GM19043 (cell line): ENCODE measurements at regions not wholly inside any gene's neighbourhood (a gene's known extent, or its start where the extent isn't known, plus 50 kb on each side); places are given as distances from the start of the nearest gene placed in this dataset.
A peak's percentile ranks its signal among the peaks of the same experiment; 100 is the strongest.

ENCODE experiments used
- ATAC-seq: cut with Tn5 transposase; IDR thresholded peaks from one replicate; pipeline ENCODE4 v1.9.1; 2021; ENCODE audit warnings: low read depth; ENCODE audit not compliant: unreplicated experiment

DNA sequence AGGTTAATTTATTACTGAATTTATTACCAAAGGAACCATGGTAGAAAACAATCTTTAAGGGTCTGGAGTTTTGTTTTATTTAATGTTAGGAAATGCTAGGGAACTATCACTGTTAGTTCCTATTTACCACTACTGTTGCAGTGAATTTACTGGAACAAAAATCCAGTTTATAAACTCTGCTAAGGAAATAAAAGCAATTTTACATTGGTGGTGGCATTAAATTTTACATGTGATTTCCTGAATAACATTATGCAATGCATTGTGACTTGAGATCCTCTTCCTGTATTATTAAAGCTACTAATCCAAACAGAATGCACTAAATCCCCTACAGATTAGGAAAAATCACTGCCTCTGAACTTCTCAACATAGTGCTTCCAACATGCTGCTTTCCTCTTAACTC, 599.5 kb upstream of the PTGER4 start:
- no peak for ATAC-seq

DNA sequence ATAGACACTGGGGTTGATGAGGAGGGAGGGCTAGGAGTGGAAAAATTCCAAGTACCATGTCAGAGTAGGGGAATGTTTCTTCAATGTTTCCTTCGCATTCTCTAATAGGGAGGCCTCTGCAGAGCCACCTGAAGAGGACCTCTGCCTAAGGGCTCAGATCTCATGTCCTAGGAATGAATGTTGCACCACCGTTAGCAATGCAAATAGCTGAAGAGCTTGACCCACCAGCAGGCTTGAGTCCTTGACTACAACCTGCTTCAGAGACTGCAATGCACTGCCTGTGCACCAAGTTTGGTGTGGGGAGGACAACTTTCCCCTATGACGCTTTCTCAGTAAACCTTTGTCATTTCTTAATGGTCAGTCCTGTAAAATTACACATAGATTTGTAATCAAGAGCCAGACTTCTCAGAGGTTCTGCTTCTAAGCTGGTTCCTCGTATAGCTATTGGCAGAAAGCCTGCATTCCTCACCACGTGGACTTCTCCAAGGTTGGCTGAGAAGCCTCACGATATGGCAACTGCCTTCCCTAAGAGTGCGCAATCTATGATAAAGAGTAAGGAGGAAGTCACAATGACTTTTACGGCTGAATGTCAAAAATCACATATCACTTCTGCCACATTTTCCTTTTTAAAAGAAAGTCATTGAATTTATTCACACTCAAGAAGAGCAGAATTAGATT, 600.7 kb upstream of the PTGER4 start:
- no peak for ATAC-seq

DNA sequence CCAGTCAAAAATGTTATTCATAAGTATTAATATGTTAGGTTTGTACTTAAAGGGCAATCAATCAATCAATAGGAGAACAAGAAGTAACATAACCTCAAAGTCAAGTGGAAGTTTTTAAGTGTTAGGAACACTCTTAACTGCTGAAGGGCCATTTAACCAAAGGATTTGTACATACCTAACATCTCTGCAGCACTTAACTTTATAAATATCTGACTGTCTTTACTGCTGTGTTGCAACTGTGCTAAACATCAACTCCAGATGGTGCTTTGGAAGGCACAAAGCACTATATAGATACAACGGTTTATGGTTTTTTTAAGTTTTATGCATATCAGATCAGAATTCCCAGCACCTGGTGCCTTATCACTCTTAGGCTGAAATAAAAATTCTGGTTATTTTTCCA, 604.9 kb upstream of the PTGER4 start:
- no peak for ATAC-seq

DNA sequence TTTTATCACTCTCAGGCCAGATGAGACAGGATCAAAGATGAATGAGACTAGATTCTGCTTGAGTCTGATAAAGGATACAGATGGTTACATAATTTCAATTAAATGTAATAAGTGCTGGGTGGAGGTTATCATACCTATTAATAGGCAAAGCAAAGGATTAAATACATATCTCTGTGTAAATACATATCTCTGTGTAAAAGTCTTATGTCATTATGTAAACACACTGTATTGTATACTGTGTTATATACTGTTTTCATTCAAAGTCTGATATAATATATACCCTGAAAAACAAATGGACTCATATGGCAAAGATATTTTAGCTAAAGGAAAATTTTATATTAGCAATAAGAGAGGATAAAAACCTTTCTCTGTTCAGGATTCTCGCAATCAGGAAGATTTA, 605.8 kb upstream of the PTGER4 start:
- no peak for ATAC-seq

DNA sequence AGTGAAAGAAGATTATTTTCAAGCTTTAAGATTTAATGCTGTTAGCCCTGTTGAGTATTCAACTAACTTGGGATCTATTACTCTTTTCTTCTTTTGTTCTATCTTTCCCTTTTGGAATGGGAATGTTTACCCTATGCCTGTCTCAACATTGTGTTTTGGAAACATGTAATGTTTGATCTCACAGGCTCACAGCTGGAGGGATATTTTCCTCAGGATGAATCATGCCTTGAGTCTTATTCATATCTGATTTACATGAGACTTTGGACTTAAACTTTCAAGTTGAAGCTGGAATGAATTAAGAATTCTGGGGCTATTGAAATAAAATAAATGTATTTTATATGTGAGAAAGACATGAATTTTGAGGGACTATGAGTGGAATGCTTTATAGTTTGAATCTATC, 607.8 kb upstream of the PTGER4 start:
- ATAC-seq = no peak

DNA sequence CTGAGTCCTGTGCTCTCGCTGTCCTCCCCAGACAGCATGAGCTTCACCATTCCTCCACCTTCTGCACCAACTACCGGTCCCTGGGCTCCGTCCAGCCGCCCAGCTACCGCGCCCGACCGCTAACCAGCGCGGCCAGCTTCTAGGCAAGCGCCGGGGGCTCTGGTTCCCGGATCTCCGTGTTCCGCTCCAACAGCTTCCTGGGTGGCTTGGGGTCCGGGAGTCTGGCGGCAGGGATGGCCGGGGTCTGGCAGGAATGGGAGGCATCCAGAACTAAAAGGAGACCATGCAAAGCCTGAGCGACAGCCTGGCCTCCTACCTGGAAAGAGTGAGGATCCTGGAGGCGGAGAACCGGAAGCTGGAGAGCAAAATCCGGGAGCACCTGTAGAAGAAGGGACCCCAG, 613.1 kb upstream of the PTGER4 start:
- ATAC-seq = no peak

DNA sequence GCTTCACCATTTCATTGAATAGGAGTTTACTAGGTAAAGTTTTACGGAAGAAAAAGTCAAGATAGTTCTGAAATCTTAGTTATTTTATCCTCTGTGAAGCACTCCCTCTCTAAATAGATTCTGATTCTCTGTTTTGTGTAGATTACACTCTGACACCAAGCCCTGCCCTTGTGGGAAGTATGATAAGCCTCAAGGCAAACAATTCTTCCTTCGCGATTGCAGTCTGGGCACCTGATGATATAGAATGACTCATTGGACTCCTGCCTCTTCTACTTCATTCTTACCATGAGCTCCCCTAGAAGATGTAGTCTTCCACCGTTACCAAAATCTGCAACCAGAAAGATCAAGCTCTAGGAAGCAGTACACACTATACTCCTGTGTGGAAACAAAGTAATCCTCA, 626.9 kb upstream of the PTGER4 start:
- ATAC-seq = no peak

DNA sequence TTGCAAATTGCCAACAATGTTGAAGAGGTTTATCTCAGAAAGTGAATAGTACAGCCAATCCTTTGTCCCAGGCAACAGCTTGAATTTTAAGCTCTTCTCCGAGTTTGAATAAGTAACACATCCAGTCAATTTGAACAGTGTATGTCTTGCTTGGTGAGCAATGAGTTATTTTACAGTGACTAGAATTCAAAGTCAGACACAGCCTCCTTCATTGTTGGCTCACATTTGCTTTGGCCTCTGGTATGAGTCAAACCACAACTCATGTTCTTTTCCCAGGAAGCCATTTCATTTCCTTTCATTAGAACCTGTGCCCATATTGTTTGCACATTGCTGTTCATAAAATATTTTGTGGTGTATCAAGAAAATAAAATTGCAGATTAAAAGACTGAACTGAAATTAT, 622.0 kb upstream of the DAB2 start:
- no peak for ATAC-seq

DNA sequence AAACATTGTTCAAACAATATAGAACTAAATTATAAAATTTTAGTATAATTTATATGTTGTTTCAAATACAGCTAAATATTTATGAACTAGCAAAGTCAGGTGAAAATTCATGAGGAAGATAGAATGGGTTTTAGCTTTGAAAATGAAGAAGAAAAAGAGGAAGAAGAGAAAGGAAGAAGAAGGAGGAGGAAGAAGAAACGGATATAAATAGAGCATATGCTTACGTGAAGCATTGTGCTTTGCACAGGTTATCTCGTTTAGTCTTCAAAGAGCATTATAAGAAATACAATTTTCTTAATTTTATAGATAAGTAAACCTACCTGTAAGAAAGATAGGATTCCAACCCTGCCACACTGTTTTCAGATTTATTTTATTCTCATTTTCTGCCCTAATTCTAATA, 620.6 kb upstream of the DAB2 start:
- ATAC-seq = no peak

DNA sequence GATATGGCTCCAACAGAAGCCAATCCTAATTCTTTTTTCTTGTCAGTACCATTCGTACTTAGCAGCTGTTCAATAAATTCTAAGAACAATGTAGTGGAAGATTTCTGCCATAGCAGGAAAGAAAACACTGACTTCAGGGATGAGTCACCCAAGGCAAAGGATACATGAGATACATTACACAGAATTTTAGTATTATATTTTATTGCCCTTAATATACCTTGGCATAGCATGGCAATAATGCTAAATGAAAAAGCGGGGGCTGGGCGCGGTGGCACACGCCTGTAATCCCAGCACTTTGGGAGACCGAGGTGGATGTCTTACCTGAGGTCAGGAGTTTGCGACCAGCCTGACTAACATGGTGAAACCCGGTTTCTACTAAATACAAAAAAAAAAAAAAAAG, 619.1 kb upstream of the DAB2 start:
- no peak for ATAC-seq

DNA sequence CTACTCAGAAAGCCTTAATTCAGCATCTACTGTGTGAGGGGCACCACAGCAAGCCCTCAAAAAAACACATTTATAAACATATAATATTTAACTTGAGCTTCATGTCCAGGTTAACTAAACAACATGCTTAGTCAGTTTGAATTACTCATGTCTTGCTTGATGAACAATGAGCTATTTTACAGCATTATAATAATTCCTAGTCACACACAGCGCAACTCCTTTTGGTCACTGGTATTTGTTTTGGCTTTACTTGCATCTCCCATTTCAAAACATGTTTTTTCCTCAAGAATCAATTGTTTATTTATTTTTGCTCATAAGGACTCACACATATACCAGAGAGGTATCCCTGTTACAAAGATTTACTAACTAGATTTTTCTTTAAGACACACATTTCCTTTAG, 616.7 kb upstream of the DAB2 start:
- no peak for ATAC-seq

DNA sequence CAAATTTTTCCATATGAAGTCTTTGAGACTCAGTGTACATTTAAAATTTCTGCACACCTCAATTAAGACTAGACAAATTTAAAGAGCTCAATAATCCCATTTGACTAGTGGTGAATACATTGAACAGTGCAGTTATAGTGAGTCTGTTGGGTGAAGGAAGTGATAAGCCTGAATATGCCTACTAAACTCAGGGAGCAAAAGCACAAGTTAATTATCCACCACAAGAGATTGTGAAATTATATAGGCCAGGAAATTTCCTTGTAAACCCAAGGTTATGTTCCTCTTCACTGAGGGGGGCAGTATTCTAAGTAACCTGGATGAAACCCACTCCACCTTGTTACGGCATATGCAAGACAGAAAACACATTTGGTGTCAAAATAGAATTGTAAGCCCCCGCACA, 612.9 kb upstream of the DAB2 start:
- no peak for ATAC-seq

DNA sequence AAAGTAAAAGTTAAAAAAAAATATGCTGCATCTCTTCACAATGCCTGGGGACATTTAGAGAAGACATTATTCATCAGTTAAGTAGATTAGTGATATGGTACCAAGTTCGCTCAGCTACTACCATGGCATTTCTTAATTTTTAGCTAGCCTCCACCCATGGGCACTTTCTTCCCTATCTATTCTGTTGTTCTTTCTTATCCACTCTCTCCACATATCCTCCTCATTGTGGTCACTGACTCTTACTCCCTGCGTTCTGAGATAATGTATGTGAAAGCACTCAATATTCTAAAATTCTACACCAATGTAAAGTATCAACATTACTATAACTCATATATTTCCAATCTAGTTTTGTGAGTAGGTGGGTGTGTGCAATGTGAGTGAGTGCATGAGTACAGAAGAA, 609.7 kb upstream of the DAB2 start:
- ATAC-seq = no peak

DNA sequence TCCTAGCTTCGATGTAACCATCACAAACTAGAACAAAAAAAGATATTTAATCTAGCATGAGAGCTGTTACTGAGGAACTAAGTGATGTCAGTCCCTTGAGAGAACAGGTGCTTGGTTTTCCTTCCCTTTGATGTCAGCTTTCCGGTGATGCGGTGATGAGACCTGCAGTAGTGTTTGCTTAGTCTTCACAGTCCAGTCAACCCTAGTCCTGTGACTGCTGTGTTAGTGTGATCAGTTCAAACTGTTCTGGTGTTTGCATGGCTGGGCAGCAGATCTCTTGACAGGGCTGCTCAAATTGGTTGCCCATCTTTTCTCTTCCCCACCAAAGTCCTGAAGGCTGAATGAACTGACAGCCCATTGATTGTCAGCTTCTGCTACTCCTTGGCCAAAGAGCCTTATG, 608.6 kb upstream of the DAB2 start:
- peak; percentile 98 for ATAC-seq

DNA sequence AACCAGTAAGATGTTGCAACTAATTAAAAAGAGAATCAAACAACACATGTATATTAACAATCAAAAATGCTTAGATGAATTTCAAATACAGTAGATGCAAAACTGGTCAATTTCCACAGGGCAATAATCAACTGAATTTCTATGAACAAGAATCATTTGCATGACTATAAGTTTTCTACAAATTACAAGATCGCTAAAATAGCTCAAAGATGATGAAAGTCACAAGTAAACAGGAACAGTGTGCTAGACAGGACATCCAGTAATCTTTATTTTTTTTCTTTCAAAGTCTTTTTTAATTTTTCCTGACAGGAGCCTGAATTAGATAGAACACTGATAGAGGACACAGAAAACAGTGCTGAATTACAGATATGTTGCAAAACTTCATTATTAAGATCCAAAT, 608.2 kb upstream of the DAB2 start:
- ATAC-seq = no peak

DNA sequence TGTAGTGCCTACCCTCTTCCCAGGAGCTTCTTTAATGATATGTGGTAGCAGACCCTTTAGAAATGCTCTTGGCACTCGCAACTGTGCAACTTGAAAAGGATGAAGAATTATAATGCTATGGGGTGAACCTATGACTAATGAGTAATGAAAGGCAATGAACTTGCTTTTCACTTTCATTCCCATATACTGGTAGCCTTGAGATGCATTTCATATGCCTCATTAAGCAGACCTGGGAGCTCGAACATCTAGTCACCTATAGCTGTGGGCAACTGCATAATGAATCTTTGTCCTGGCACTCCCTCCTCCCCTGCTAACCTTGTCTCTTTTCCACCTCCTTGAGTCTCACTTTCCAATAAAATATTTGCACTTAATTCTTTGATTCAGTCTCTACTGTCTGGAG, 605.9 kb upstream of the DAB2 start:
- no peak for ATAC-seq

DNA sequence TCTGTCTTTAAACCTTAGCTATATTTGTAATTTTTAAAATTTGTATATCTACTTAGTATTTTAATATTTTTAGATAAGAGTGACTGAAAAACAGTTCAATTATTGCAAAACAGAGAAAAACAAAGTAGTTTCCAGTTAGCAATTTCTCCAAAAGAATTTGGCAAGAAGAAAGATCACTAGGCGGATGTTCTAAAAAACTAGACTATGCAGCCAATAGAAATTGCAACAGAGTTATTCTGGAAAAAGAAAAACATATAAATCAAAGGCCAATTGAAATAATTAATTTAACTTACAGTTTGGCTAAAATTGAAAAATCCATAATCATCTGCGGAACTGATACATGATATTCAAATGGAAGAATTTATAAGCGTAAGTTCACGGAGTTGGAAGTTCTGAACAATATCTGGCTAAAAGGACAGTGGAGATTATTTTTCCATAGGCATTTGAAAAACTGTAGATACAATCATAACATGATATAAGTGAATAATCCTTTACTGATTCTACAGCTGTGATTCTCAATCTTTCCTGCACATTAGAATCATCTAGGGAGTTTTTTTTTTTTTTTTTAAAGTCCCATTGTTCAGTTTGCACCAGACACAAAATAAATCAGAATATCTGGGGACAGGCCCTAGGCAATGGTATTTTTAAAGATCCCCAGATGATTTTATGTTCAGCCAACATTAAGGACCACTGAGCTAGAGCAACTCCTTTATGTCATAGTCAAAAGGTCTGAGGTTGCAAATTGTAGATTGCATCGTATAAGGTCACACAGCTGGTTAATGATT, 605.1 kb upstream of the DAB2 start:
- no peak for ATAC-seq

DNA sequence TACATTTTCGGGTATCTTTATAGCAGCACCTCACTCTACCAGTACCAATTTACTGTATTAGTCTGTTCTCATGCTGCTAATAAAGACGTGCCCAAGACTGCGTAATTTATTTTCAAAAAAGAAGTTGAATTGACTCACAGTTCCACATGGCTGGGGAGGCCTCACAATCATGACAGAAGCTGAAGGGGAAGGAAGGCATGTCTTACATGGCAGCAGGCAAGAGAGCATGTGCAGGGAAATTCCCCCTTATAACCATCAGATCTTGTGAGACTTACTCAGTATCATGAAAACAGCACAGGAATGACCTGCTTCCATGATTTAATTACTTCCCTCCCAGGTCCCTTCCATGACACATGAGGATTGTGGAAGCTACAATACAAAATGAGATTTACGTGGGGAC, 602.6 kb upstream of the DAB2 start:
- ATAC-seq = no peak

DNA sequence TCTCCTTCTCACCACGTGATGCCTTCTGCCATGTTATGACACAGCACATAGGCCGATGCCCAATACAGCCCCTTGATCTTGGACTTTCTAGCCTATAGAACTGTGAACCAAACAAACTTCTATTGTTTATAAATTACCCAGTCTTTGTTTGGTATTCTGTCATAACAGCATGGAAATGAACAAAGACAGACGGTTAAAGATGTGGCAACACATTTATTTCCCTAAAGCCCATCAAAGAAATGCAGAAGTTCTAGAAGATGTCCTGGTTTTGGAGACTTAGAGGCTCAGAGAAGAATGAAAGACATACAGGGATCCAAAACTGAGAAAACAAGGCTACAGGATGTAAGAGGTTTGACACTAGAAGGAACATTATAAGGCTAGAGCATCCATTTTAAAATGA, 600.8 kb upstream of the DAB2 start:
- no peak for ATAC-seq

DNA sequence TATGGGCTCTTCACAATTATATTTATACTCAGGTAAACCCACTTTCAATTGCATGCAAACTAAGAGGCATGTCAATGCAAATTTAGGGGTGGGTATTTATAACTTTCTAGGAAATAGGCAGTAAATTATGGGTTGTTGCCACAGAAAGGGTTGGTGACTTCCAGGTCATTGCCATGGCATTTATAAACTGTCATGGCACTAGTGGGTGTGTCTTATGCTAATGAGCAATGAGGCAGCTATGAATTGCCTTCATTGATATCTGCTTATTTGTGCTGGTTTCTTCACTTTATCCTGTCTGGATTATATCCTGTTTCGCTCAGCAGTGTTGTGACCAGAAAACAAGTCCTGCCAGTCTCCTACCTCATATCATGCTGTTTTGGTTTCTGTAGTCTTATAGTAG, 597.3 kb upstream of the DAB2 start:
- no peak for ATAC-seq

DNA sequence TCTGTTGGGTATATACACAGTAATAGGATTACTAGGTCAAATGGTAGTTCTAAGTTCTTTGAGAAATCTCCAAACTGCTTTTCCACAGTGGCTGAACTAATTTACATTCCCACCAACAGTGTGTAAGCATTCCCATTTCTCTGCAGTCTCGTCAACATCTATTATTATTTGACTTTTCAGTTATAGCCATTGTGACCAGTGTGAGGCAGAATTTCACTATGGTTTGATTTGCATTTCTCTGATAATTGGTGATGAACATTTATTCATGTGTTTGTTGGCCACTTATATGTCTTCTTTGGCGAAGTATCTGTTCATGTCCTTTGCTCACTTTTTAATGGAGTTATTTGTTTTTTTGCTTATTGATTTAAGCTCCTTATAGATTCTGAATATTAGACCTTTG, 596.2 kb upstream of the DAB2 start:
- ATAC-seq = no peak

DNA sequence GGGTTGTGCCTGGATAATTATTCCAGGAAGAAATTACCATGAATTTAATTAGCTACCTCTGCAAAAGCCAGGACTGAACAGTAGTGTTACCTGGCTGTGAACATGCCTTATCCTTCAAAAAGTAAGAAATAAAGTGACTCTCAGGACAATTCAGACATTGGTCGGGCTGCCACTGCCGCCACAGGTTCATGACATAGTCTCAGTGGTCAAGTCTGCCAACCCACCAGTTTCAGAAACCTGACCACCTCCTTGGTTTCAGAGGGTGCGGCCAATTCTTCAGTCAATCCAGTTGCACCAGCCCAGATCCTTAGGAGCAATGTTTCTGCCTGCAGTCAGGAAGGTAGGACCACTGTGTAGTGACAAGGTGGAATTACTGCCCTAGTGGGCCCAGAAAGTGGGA, 593.1 kb upstream of the DAB2 start:
- ATAC-seq = no peak

DNA sequence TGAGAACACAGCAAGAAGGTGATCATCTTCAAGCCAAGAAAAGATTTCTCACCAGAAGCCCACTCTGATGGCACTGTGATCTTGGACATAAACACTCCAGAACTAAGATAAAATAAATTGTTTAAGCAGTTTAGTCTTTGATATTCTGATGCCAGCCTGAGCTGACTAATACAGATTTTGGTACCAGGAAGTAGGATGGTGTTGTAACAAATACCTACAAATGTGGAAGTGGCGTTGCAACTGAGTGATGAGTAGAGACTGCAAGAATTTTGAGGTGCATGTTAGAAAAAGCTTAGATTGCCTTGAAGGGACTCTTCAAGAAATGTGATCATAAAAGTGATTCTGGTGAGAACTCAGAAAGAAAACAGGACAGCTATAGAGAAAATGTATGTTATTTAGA, 592.4 kb upstream of the DAB2 start:
- no peak for ATAC-seq
